ENCODE measurements at regions not wholly inside any gene's neighbourhood (a gene's known extent, or its start where the extent isn't known, plus 50 kb on each side); places are given as distances from the start of the nearest gene placed in this dataset.
A peak's percentile ranks its signal among the peaks of the same experiment; 100 is the strongest.

DNA sequence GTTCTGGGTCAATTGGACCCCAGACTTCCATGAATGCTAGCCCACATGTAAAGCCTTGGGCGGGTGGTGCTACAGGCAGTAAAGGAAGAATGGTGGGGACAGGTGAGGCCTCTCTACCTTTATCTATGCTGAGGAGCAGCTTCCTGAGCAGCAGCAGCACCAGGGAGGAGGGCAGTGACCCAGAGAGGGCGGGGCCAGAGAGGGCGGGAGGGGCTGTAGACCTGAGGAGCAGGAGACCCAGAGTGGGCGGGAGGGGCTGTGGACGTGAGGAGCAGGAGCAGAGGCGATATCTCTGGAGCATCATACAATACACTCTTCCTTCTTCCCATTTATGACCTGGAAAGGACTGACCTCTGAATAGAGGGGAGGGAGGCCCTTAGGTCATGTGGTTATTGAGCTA lies 165.9 kb downstream of the MTRR start:
- no peak overlapping the region for H3K27ac ChIP-seq (ENCODE audit: low read length)
- H3K4me1 ChIP-seq (ENCODE audit: control insufficient read depth, insufficient read depth, low read length): no peaks in the 10 kb centered on the region
- H3K36me3 ChIP-seq (ENCODE audit: control insufficient read depth, insufficient read depth, low read length): no peaks in the 10 kb centered on the region
- H3K4me3 ChIP-seq (ENCODE audit: low read length): no peak overlapping the region
- no CpG with 5 or more reads among the region's 6 CpGs for WGBS (ENCODE audit: insufficient coverage)
- no peaks in the 10 kb centered on the region for H3K9me3 ChIP-seq (replicated peaks; ENCODE audit: control insufficient read depth, low read depth, low read length)
- no peaks in the 10 kb centered on the region for H3K27me3 ChIP-seq (ENCODE audit: control insufficient read depth, insufficient read depth, low read length)
- no peak for DNase-seq

DNA sequence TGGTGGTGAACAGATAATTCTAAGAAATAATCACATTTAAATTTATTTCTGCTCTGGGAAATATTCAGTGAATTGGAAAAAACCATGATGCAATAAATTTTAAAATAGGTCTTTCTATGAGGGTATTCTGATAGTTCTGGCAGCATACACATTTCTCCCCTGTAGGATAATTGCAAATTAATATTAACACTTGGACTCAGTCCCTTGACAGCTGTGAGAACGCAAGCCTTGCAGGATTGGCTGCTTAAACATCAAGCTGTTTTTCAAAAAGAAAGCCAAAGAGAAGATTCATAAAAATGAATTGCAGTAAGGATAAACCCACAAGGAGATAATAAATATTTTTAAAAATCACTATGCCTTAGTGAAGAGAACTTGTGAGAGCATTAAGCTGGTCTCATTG lies 180.0 kb downstream of the MTRR start:
- peak; percentile 78 for DNase-seq
- Histone ChIP-seq H3K4me3 (ENCODE audit: low read length) (no peak overlapping the region), H3K27me3 (ENCODE audit: control insufficient read depth, insufficient read depth, low read length) (no peaks in the 10 kb centered on the region), H3K27ac (ENCODE audit: low read length) (no peak overlapping the region), H3K4me1 (ENCODE audit: control insufficient read depth, insufficient read depth, low read length) (peaks cover 2% of the 10 kb centered on the region), H3K36me3 (ENCODE audit: control insufficient read depth, insufficient read depth, low read length) (no peaks in the 10 kb centered on the region), H3K9me3 (replicated peaks; ENCODE audit: control insufficient read depth, low read depth, low read length) (no peaks in the 10 kb centered on the region)
- WGBS (ENCODE audit: insufficient coverage): no CpG with 5 or more reads among the region's 1 CpG

- Histone ChIP-seq H3K36me3 (ENCODE audit: control insufficient read depth, insufficient read depth, low read length) (no peaks in the 10 kb centered on the region), H3K4me1 (ENCODE audit: control insufficient read depth, insufficient read depth, low read length) (peaks cover 2% of the 10 kb centered on the region), H3K9me3 (replicated peaks; ENCODE audit: control insufficient read depth, low read depth, low read length) (no peaks in the 10 kb centered on the region), H3K27me3 (ENCODE audit: control insufficient read depth, insufficient read depth, low read length) (no peaks in the 10 kb centered on the region), H3K27ac (ENCODE audit: low read length) (no peak overlapping the region), H3K4me3 (ENCODE audit: low read length) (no peak overlapping the region)
- WGBS (ENCODE audit: insufficient coverage): 9% methylated on average over 2 of the region's 2 CpGs
- DNase-seq: peak; percentile 86
Measured at GRCh38 chr5:8050616-8051175, 181.7 kb downstream of the MTRR start.

- Histone ChIP-seq H3K9me3 (replicated peaks; ENCODE audit: control insufficient read depth, low read depth, low read length) (no peaks in the 10 kb centered on the region), H3K4me3 (ENCODE audit: low read length) (no peak overlapping the region), H3K27ac (ENCODE audit: low read length) (no peak overlapping the region), H3K27me3 (ENCODE audit: control insufficient read depth, insufficient read depth, low read length) (no peaks in the 10 kb centered on the region), H3K4me1 (ENCODE audit: control insufficient read depth, insufficient read depth, low read length) (peaks cover 9% of the 10 kb centered on the region), H3K36me3 (ENCODE audit: control insufficient read depth, insufficient read depth, low read length) (no peaks in the 10 kb centered on the region)
- no peak for DNase-seq
- WGBS (ENCODE audit: insufficient coverage): 87% methylated on average over 8 of the region's 13 CpGs
Measured at GRCh38 chr5:8053270-8053669, 184.3 kb downstream of the MTRR start.

GRCh38 chr5:8057769-8058168 lies 188.8 kb downstream of the MTRR start:
- Histone ChIP-seq H3K9me3 (replicated peaks; ENCODE audit: control insufficient read depth, low read depth, low read length) (no peaks in the 10 kb centered on the region), H3K27me3 (ENCODE audit: control insufficient read depth, insufficient read depth, low read length) (no peaks in the 10 kb centered on the region), H3K4me3 (ENCODE audit: low read length) (no peak overlapping the region), H3K36me3 (ENCODE audit: control insufficient read depth, insufficient read depth, low read length) (no peaks in the 10 kb centered on the region), H3K27ac (ENCODE audit: low read length) (no peak overlapping the region), H3K4me1 (ENCODE audit: control insufficient read depth, insufficient read depth, low read length) (peaks cover 19% of the 10 kb centered on the region)
- peak; percentile 87 for DNase-seq
- 38% methylated on average over 5 of the region's 7 CpGs for WGBS (ENCODE audit: insufficient coverage)

DNA sequence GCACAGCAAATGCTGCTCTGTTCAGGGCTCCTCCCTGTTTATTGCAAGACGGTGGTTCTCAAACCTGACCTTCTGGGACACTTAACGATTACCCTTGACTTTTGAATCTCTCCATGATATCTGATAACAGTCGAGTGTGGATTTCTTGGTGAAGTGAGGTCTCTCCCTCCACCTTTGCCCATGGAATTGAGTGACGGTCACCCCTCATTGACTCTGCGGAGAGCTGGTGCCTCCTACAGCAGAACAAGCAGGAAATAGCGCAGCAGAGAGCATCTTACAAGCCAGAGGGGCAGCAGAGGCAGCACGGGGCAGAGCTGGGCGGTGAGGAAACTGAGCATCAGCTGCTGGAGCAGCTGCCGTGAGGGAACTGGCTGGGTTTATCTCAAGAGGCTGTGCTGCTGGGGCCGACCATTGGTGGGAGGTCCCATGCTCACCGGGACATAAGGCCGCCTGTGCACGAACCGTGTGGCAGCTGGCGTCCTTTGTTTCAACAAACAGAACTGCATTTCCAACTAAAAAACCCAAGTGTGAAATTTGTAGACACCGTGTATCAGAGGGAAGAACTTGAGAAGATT lies 189.8 kb downstream of the MTRR start:
- DNase-seq: no peak
- H3K4me3 ChIP-seq (ENCODE audit: low read length): no peak overlapping the region
- H3K27ac ChIP-seq (ENCODE audit: low read length): no peak overlapping the region
- 76% methylated on average over 10 of the region's 16 CpGs for WGBS (ENCODE audit: insufficient coverage)
- H3K27me3 ChIP-seq (ENCODE audit: control insufficient read depth, insufficient read depth, low read length): no peaks in the 10 kb centered on the region
- H3K4me1 ChIP-seq (ENCODE audit: control insufficient read depth, insufficient read depth, low read length): peaks cover 19% of the 10 kb centered on the region
- H3K9me3 ChIP-seq (replicated peaks; ENCODE audit: control insufficient read depth, low read depth, low read length): no peaks in the 10 kb centered on the region
- no peaks in the 10 kb centered on the region for H3K36me3 ChIP-seq (ENCODE audit: control insufficient read depth, insufficient read depth, low read length)

DNA sequence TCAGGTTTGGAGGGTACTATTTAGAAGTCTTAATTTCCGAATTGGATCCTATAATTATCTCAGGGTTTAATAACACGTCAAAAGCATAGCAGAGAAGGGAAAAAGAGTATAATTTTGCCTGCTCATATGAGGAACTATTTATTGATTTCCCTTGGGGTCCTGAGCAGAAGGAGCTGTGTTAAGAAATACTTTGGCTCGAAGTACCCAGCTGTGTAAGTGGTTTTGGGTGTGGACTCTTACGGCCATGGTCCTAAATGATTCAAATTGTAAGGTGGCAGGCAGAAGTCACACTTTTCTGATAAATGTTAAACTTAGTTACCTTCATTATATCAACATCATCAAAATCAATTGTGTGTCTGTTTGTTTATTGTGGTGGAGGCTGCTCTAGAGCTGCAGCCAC lies 190.4 kb downstream of the MTRR start:
- 63% methylated on average over 2 of the region's 4 CpGs for WGBS (ENCODE audit: insufficient coverage)
- DNase-seq: peak; percentile 22
- peaks cover 19% of the 10 kb centered on the region for H3K4me1 ChIP-seq (ENCODE audit: control insufficient read depth, insufficient read depth, low read length)
- H3K4me3 ChIP-seq (ENCODE audit: low read length): no peak overlapping the region
- H3K36me3 ChIP-seq (ENCODE audit: control insufficient read depth, insufficient read depth, low read length): no peaks in the 10 kb centered on the region
- no peak overlapping the region for H3K27ac ChIP-seq (ENCODE audit: low read length)
- no peaks in the 10 kb centered on the region for H3K27me3 ChIP-seq (ENCODE audit: control insufficient read depth, insufficient read depth, low read length)
- no peaks in the 10 kb centered on the region for H3K9me3 ChIP-seq (replicated peaks; ENCODE audit: control insufficient read depth, low read depth, low read length)

DNA sequence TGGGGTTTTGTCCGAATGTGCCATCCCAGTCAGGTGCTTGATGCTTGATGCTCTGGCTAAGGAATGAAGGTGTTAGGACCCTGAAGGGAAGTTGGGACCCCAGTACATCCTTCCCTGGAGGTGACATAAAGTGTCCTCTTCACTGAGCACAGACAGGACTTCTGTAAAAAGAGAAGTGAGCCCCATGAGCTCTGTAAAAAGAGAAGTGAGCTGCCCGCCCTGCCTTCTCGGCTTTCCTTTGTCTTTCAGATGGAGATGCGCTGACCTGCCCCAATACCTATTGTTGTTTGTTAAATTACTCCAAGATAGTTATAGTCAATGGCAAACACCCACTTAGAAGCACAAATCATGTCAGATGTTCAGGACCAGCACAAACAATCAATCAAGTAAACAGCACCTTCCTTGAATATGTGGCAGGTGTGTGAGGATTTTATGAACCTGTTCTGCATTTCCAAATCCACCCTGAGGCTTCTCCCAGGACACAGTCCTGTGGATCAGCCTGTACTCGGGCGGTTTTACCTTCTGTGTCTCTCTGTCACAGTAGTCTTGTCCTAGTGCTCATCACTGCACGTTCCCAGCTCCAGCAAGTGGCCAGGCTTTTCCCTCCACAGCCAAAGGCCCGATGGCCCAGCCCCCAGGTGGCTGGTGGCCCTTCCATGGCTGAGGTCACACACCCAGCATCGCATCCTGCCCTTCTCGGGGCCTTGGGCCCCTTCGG lies 191.4 kb downstream of the MTRR start:
- Histone ChIP-seq H3K9me3 (replicated peaks; ENCODE audit: control insufficient read depth, low read depth, low read length) (no peaks in the 10 kb centered on the region), H3K27me3 (ENCODE audit: control insufficient read depth, insufficient read depth, low read length) (no peaks in the 10 kb centered on the region), H3K27ac (ENCODE audit: low read length) (no peak overlapping the region), H3K4me3 (ENCODE audit: low read length) (no peak overlapping the region), H3K4me1 (ENCODE audit: control insufficient read depth, insufficient read depth, low read length) (peaks cover 19% of the 10 kb centered on the region), H3K36me3 (ENCODE audit: control insufficient read depth, insufficient read depth, low read length) (no peaks in the 10 kb centered on the region)
- WGBS (ENCODE audit: insufficient coverage): 57% methylated on average over 8 of the region's 11 CpGs
- no peak for DNase-seq

DNA sequence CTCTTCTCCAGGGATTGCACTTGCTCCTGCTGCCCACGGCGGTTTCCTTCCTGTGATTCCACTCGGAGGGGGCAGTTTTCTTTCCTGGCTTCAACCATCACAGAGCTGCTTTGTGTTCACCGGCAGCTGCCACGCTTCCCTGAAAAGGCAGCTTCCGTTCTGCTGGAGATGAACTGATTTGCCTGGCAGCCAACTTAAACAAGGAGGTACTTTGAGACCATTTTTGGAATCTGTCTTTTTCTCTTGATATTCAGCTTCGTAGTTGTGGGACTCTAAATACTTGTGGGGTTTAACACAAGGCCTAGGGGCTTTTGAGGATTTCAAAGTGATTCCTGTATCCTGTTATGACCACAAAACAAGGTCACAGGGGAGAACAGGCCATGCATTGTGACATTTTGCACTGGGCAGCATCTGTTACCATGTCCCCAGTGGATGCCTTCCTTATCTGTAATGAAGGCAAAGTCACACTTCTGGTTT lies 192.0 kb downstream of the MTRR start:
- Histone ChIP-seq H3K4me3 (ENCODE audit: low read length) (no peak overlapping the region), H3K9me3 (replicated peaks; ENCODE audit: control insufficient read depth, low read depth, low read length) (no peaks in the 10 kb centered on the region), H3K27me3 (ENCODE audit: control insufficient read depth, insufficient read depth, low read length) (no peaks in the 10 kb centered on the region), H3K27ac (ENCODE audit: low read length) (no peak overlapping the region), H3K36me3 (ENCODE audit: control insufficient read depth, insufficient read depth, low read length) (no peaks in the 10 kb centered on the region), H3K4me1 (ENCODE audit: control insufficient read depth, insufficient read depth, low read length) (peaks cover 19% of the 10 kb centered on the region)
- peak; percentile 21 for DNase-seq
- 40% methylated on average over 4 of the region's 7 CpGs for WGBS (ENCODE audit: insufficient coverage)

DNA sequence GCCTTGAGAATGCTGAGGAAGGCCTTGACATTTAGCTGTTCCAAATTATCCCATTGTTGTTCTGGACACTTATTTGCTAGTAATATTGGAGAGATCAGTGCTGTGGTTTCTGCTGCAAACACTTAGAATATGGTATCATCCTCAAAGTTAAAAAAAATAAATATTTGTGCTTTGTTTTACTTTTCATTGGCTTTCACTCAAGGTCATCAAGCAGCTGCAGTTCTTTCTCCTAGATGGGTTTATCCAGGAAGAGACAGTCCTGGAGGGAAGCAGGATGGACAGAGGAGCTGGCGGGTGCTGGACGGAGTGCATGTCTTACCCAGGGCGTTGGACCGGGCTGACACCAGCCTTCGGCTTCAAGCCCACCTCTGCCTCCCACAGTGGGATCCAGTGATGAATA lies 193.6 kb downstream of the MTRR start:
- WGBS (ENCODE audit: insufficient coverage): no CpG with 5 or more reads among the region's 5 CpGs

More for the DNA sequence above, 193.6 kb downstream of the MTRR start:
- Histone ChIP-seq H3K27me3 (ENCODE audit: control insufficient read depth, insufficient read depth, low read length) (no peaks in the 10 kb centered on the region), H3K4me3 (ENCODE audit: low read length) (no peak overlapping the region), H3K36me3 (ENCODE audit: control insufficient read depth, insufficient read depth, low read length) (no peaks in the 10 kb centered on the region), H3K4me1 (ENCODE audit: control insufficient read depth, insufficient read depth, low read length) (peaks cover 19% of the 10 kb centered on the region), H3K27ac (ENCODE audit: low read length) (no peak overlapping the region), H3K9me3 (replicated peaks; ENCODE audit: control insufficient read depth, low read depth, low read length) (no peaks in the 10 kb centered on the region)
- DNase-seq: peak; percentile 62

All from muscle of leg (tissue), 3 donors.